ENCODE measurements at regions not wholly inside any gene's neighbourhood (a gene's known extent, or its start where the extent isn't known, plus 50 kb on each side); places are given as distances from the start of the nearest gene placed in this dataset.

DNA sequence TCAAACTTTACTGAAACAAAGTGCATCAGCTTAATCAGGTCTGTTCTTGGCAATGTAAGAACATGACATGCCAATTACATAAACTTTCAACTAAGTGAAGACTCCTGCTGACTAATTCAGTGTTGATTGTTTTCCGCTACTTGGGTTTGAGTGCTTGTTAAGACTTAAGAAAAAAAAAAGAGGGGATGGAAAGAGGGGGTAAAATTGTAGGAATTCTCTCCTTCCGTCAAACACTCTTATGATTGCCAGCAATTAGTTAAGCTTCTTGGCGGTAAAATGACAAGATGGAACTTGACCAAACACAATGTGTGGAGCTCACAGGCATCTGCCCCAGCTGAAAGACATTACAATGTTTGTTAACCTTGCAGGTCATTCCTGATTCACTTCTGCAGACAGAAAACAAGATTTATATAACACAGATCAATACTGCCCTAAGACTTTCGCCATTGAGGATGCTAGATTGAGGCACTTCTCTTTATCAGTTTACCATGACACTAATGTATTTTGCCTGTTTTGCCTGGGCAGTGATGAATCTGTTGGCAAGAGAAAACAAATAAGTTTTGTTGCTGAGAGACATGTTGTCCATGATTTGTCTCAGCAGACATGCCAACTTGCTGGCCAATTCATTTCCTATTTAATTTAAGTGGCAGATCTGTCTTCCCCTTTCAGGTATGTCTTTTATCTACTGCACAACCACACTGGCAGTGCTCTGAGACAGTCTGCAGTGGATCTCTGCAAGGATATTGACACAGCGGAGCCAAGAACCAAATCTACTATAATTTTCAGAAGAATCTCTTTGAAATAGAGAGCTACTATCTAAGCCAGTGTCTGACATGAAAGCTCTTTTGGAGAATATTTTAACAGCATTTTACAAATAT is 410.0 kb upstream of the KCNH7 start:
- Mint-ChIP-seq H3K4me3 (no peak overlapping the region), H3K27me3 (ENCODE audit: insufficient read depth) (no peaks in the 10 kb centered on the region; the same call in 1 of the 2 replicates), H3K4me1 (ENCODE audit: low read depth) (no peaks in the 10 kb centered on the region), H3K27ac (no peak overlapping the region), H3K36me3 (ENCODE audit: low read depth) (no peaks in the 10 kb centered on the region), H3K9me3 (peaks cover under 1% of the 10 kb centered on the region; the same call in 1 of the 2 replicates)
- TF ChIP-seq, protein P1, sequence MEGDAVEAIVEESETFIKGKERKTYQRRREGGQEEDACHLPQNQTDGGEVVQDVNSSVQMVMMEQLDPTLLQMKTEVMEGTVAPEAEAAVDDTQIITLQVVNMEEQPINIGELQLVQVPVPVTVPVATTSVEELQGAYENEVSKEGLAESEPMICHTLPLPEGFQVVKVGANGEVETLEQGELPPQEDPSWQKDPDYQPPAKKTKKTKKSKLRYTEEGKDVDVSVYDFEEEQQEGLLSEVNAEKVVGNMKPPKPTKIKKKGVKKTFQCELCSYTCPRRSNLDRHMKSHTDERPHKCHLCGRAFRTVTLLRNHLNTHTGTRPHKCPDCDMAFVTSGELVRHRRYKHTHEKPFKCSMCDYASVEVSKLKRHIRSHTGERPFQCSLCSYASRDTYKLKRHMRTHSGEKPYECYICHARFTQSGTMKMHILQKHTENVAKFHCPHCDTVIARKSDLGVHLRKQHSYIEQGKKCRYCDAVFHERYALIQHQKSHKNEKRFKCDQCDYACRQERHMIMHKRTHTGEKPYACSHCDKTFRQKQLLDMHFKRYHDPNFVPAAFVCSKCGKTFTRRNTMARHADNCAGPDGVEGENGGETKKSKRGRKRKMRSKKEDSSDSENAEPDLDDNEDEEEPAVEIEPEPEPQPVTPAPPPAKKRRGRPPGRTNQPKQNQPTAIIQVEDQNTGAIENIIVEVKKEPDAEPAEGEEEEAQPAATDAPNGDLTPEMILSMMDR (IDR thresholded peaks at IDR 0.05): no peak
- DNase-seq: no peak

DNA sequence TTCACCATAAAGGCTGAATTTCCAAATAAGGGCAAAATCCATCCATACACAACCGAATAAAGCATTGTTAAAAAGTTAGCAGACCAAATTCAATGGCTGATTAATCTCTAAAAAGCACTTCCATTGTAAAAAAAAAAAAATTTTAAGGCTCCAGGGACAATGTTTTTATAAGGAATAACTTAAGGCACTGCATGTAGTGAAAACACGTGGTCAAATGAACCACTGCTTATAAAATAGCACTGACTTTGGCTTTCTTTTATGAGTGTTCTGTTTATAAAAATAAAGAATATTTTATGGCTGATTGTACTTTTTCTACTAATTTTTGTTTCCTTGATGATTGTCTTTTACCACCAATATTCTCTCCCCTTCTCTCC is 409.3 kb upstream of the KCNH7 start:
- Mint-ChIP-seq H3K9me3 (no peaks in the 10 kb centered on the region), H3K27me3 (ENCODE audit: insufficient read depth) (no peaks in the 10 kb centered on the region; the same call in 1 of the 2 replicates), H3K4me3 (no peak overlapping the region), H3K36me3 (ENCODE audit: low read depth) (no peaks in the 10 kb centered on the region), H3K4me1 (ENCODE audit: low read depth) (no peaks in the 10 kb centered on the region), H3K27ac (no peak overlapping the region)
- TF ChIP-seq, protein P1 (IDR thresholded peaks at IDR 0.05): no peak
- DNase-seq: no peak

DNA sequence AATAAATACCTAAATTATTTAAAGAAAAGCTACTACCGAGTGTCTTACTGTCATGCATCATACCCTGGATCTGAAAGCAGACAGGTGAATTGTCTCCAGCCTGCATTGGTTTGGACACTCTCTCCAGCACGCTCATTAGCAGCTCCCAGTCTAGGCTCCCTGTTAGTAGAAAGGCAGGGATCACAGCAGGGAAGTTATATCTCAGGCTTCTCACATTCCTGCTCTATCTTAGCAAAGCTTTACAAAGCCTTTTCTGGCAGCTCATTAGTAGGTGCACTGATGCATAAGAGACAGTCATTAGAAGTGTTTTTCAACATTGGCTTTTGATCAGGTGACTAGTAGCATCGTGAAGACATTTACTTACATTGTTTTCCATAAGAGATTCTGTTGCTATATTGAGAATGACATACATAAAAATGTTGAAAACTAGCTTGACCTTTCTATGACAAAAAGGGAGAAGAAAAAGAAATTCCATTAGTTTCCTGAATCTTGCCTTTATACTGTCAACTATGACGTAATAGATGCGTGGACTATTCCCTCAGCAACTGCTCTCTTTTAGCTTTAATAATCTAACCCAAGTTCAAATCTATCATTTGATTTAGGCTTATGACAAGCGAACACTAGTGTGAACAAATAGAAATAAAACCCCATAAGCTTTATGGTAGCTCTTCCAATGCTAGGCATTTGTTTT is 408.7 kb upstream of the KCNH7 start:
- no peaks in the 10 kb centered on the region; the same call in 1 of the 2 replicates for H3K27me3 Mint-ChIP-seq (ENCODE audit: insufficient read depth)
- TF ChIP-seq, protein P1 (IDR thresholded peaks at IDR 0.05): no peak
- no peaks in the 10 kb centered on the region for H3K4me1 Mint-ChIP-seq (ENCODE audit: low read depth)
- H3K4me3 Mint-ChIP-seq: no peak overlapping the region
- no peaks in the 10 kb centered on the region for H3K36me3 Mint-ChIP-seq (ENCODE audit: low read depth)
- no peak for DNase-seq
- H3K9me3 Mint-ChIP-seq: no peaks in the 10 kb centered on the region
- H3K27ac Mint-ChIP-seq: no peak overlapping the region

DNA sequence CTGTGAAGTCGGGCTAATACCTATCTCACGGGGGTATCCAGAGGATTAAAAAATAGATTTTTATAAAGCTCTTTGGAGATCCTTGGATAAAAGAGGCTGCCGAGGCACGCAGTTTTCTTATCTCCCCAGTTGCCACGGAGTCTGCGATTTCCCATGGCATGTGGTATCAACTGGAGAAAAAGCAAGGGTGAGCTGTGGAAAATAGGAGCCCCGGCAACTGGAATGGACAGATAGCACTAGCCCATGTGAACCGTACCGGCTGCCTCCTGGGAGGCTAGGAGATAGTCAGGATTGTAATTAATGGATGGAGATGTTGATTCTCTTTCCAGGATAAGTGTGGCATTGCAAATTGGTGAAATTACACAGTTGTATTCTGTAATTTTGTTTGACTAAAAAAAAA is 407.6 kb upstream of the KCNH7 start:
- Mint-ChIP-seq H3K9me3 (no peaks in the 10 kb centered on the region; the same call in 1 of the 2 replicates), H3K36me3 (ENCODE audit: low read depth) (no peaks in the 10 kb centered on the region), H3K4me1 (ENCODE audit: low read depth) (no peaks in the 10 kb centered on the region), H3K4me3 (no peak overlapping the region), H3K27me3 (ENCODE audit: insufficient read depth) (no peaks in the 10 kb centered on the region; the same call in 1 of the 2 replicates), H3K27ac (no peak overlapping the region)
- no peak for DNase-seq
- TF ChIP-seq, protein P1 (IDR thresholded peaks at IDR 0.05): no peak

DNA sequence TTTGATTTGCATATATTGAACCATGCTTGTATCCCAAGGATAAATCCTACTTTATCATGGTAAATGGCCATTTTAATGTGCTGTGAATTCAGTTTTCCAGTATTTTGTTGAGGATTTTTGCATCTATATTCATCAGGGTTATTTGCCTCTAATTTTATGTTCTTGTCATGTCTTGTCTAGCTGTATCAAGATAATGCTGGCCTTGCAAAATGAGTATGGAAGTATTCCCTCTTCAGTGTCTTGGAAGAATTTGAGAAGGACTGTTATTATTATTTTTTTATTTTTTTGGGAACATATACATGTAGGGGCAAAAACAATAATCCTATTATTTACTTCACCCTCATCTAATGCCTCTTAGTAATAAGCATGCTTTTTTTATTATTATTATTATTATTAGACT is 398.0 kb upstream of the KCNH7 start:
- H3K9me3 Mint-ChIP-seq: peaks cover 12% of the 10 kb centered on the region
- TF ChIP-seq, protein P1 (IDR thresholded peaks at IDR 0.05): no peak
- H3K36me3 Mint-ChIP-seq (ENCODE audit: low read depth): no peaks in the 10 kb centered on the region
- DNase-seq: no peak
- H3K27ac Mint-ChIP-seq: no peak overlapping the region
- no peak overlapping the region for H3K4me3 Mint-ChIP-seq
- no peaks in the 10 kb centered on the region for H3K27me3 Mint-ChIP-seq (ENCODE audit: insufficient read depth)
- H3K4me1 Mint-ChIP-seq (ENCODE audit: low read depth): no peaks in the 10 kb centered on the region

Data from HFFc6 (cell line).